H9 (cell line): ENCODE measurements at regions not wholly inside any gene's neighbourhood (a gene's known extent, or its start where the extent isn't known, plus 50 kb on each side); places are given as distances from the start of the nearest gene placed in this dataset.

Source experiments
- DNase-seq: peaks from one replicate; pipeline ENCODE4 v3.0.0-alpha.2; 2017
- H2AFZ ChIP-seq: one replicate; pipeline ENCODE4 v1.6.1; 2013; ENCODE audit warnings: mild to moderate bottlenecking, low read length, control low read depth, moderate library complexity
- H2AK5ac ChIP-seq: 2 replicates; pipeline ENCODE4 v1.6.1; 2013; ENCODE audit warnings: low read length, control low read depth, mixed read lengths; ENCODE audit not compliant: insufficient read length
- H2BK120ac ChIP-seq: one replicate; pipeline ENCODE4 v1.6.1; 2013; ENCODE audit warnings: low read depth, mild to moderate bottlenecking, low read length, control low read depth, inconsistent platforms; ENCODE audit not compliant: poor library complexity, severe bottlenecking
- H2BK12ac ChIP-seq: 2 replicates; pipeline ENCODE4 v1.6.1; 2013; ENCODE audit warnings: low read length, control low read depth, mixed read lengths, low read depth; ENCODE audit not compliant: insufficient read length
- H2BK15ac ChIP-seq: 2 replicates; pipeline ENCODE4 v1.6.1; 2013; ENCODE audit warnings: low read depth, low read length, control low read depth
- H2BK20ac ChIP-seq: one replicate; pipeline ENCODE4 v1.6.1; 2013; ENCODE audit warnings: low read depth, mild to moderate bottlenecking, low read length, control low read depth, inconsistent platforms; ENCODE audit not compliant: poor library complexity, severe bottlenecking
- H2BK5ac ChIP-seq: 2 replicates; pipeline ENCODE4 v1.6.1; 2013; ENCODE audit warnings: low read length, control low read depth, mixed read lengths; ENCODE audit not compliant: insufficient read length
- H3K14ac ChIP-seq: 2 replicates; pipeline ENCODE4 v1.6.1; 2013; ENCODE audit warnings: low read length, control low read depth; ENCODE audit not compliant: insufficient read depth
- H3K18ac ChIP-seq: 2 replicates; pipeline ENCODE4 v1.6.1; 2013; ENCODE audit warnings: low read depth, mild to moderate bottlenecking, mixed read lengths, low read length, control low read depth; ENCODE audit not compliant: insufficient read length
- H3K23ac ChIP-seq: 2 replicates; pipeline ENCODE4 v1.6.1; 2013; ENCODE audit warnings: low read length, control low read depth, mixed read lengths, low read depth; ENCODE audit not compliant: insufficient read length
- H3K23me2 ChIP-seq: 2 replicates; pipeline ENCODE4 v1.6.1; 2013; ENCODE audit warnings: low read depth, mild to moderate bottlenecking, mixed read lengths, low read length, control low read depth; ENCODE audit not compliant: insufficient read length, poor library complexity, severe bottlenecking
- H3K27ac ChIP-seq: 2 replicates; pipeline ENCODE4 v1.5.1; 2013; ENCODE audit warnings: low read length, control low read depth, mixed read lengths, low read depth; ENCODE audit not compliant: insufficient read length
- H3K27me3 ChIP-seq: 2 replicates; pipeline ENCODE4 v1.6.1; 2013; ENCODE audit warnings: low read length, control low read depth, inconsistent platforms; ENCODE audit not compliant: insufficient read depth
- H3K4ac ChIP-seq: 2 replicates; pipeline ENCODE4 v1.6.1; 2013; ENCODE audit warnings: low read depth, mild to moderate bottlenecking, control low read depth, inconsistent platforms, low read length, moderate library complexity
- H3K4me1 ChIP-seq: 2 replicates; pipeline ENCODE4 v1.6.1; 2013; ENCODE audit warnings: low read length, control low read depth, inconsistent platforms; ENCODE audit not compliant: insufficient read depth
- H3K4me2 ChIP-seq: 2 replicates; pipeline ENCODE4 v1.6.1; 2013; ENCODE audit warnings: low read length, control low read depth, mixed read lengths; ENCODE audit not compliant: insufficient read length, insufficient read depth
- H3K56ac ChIP-seq: 2 replicates; pipeline ENCODE4 v1.6.1; 2013; ENCODE audit warnings: low read depth, mild to moderate bottlenecking, mixed read lengths, low read length, control low read depth; ENCODE audit not compliant: insufficient read length
- H3K79me1 ChIP-seq: 2 replicates; pipeline ENCODE4 v1.6.1; 2013; ENCODE audit warnings: low read depth, mild to moderate bottlenecking, moderate library complexity, low read length, control low read depth, inconsistent platforms; ENCODE audit not compliant: insufficient read depth, poor library complexity, severe bottlenecking
- H3K79me2 ChIP-seq: 2 replicates; pipeline ENCODE4 v1.6.1; 2013; ENCODE audit warnings: low read length, control low read depth, inconsistent platforms; ENCODE audit not compliant: insufficient read depth
- H3K9ac ChIP-seq: 2 replicates; pipeline ENCODE4 v1.6.1; 2013; ENCODE audit warnings: low read length, control low read depth, mixed read lengths; ENCODE audit not compliant: insufficient read length; ENCODE audit errors: extremely low read depth
- H3K9me3 ChIP-seq: one replicate; pipeline ENCODE4 v1.6.1; 2013; ENCODE audit warnings: low read depth, low read length, inconsistent platforms; ENCODE audit not compliant: control insufficient read depth
- H3T11ph ChIP-seq: one replicate; pipeline ENCODE4 v1.6.1; 2013; ENCODE audit warnings: mild to moderate bottlenecking, low read length, control low read depth, inconsistent platforms
- H4K20me1 ChIP-seq: one replicate; pipeline ENCODE4 v1.6.1; 2013; ENCODE audit not compliant: control insufficient read depth, insufficient read length, insufficient read depth
- H4K5ac ChIP-seq: 2 replicates; pipeline ENCODE4 v1.6.1; 2013; ENCODE audit warnings: low read depth, mild to moderate bottlenecking, mixed read lengths, low read length, control low read depth; ENCODE audit not compliant: insufficient read length
- H4K8ac ChIP-seq: replicated peaks from 2 replicates; pipeline ENCODE4 v1.6.1; 2013; ENCODE audit warnings: low read length, control low read depth, mixed read lengths, low read depth; ENCODE audit not compliant: insufficient read length
- H4K91ac ChIP-seq: 2 replicates; pipeline ENCODE4 v1.6.1; 2013; ENCODE audit warnings: low read depth, mild to moderate bottlenecking, moderate library complexity, mixed read lengths, low read length, control low read depth; ENCODE audit not compliant: insufficient read length
- H3K27ac Mint-ChIP-seq, 3 experiments: 2 replicates in 2 of 3; 3 replicates in 1 of 3; pipeline ENCODE4 v1.8.0; 2020 to 2021; ENCODE audit warnings: mixed read lengths in 3 of 3, mild to moderate bottlenecking in 1 of 3, moderate library complexity in 1 of 3
- H3K27me3 Mint-ChIP-seq: 2 replicates; pipeline ENCODE4 v1.8.0; 2021; ENCODE audit warnings: low read depth, mild to moderate bottlenecking, moderate library complexity, mixed read lengths
- H3K36me3 Mint-ChIP-seq, 3 experiments: 2 replicates in 2 of 3; 3 replicates in 1 of 3; pipeline ENCODE4 v1.8.0; 2020 to 2021; ENCODE audit warnings: low read depth in 3 of 3, mixed read lengths in 3 of 3; ENCODE audit not compliant: insufficient read depth in 1 of 3
- H3K4me1 Mint-ChIP-seq, 2 experiments: 2 replicates each; pipeline ENCODE4 v1.8.0; 2020; ENCODE audit warnings: mixed read lengths in 2 of 2
- H3K4me3 Mint-ChIP-seq, 2 experiments: 2 replicates in 1 of 2; 3 replicates in 1 of 2; pipeline ENCODE4 v1.8.0; 2020 to 2021; ENCODE audit warnings: mild to moderate bottlenecking in 2 of 2, mixed read lengths in 2 of 2, moderate library complexity in 1 of 2
- H3K9me3 Mint-ChIP-seq, 2 experiments: 2 replicates in 1 of 2; 3 replicates in 1 of 2; pipeline ENCODE4 v1.8.0; 2020; ENCODE audit warnings: mild to moderate bottlenecking in 2 of 2, mixed read lengths in 2 of 2, moderate library complexity in 1 of 2
- WGBS: extraction: QIAGEN DNeasy Blood & Tissue Kit; methylation state at CpG from one replicate; pipeline ENCODE4 v1.1.7; 2013; ENCODE audit warnings: missing lambda C conversion rate, low lambda C conversion rate, mixed read lengths; ENCODE audit not compliant: insufficient read length; ENCODE audit errors: extremely low coverage; 5-methylcytosine and 5-hydroxymethylcytosine counted together
- TF ChIP-seq, protein P1 (sequence below): fragments of 200-600 bp; sonication (generic); conservative IDR thresholded peaks from 3 replicates; pipeline ENCODE4 v1.8.0; 2021; ENCODE audit warnings: antibody characterized with exemption, mild to moderate bottlenecking

DNA sequence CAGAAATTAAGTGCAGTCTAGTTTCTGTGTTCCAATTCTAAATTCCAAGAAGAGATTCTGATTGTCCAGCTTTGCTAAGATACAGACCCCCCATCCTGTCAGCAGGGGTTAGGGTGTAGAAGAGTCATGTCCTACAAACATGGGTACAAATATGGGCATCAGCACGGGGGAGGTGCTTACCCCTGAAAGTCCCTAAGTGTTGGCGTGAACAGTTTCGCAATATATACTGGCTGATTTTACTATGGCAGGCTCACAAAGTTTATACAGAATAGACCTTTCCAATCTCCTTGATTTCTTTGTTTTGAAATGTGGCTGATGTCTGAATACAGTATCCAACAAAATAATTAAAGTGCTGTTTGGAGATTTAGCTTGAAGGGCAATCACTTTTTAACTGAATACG lies 71.6 kb upstream of the PPM1H start:
- H3T11ph ChIP-seq: no peak overlapping the region
- no peaks in the 10 kb centered on the region for H3K23me2 ChIP-seq
- no peak overlapping the region for H3K4me3 Mint-ChIP-seq
- H2BK5ac ChIP-seq: no peak overlapping the region
- H4K91ac ChIP-seq: no peak overlapping the region
- no peak overlapping the region for H3K23ac ChIP-seq
- DNase-seq: no peak
- TF ChIP-seq, protein P1, sequence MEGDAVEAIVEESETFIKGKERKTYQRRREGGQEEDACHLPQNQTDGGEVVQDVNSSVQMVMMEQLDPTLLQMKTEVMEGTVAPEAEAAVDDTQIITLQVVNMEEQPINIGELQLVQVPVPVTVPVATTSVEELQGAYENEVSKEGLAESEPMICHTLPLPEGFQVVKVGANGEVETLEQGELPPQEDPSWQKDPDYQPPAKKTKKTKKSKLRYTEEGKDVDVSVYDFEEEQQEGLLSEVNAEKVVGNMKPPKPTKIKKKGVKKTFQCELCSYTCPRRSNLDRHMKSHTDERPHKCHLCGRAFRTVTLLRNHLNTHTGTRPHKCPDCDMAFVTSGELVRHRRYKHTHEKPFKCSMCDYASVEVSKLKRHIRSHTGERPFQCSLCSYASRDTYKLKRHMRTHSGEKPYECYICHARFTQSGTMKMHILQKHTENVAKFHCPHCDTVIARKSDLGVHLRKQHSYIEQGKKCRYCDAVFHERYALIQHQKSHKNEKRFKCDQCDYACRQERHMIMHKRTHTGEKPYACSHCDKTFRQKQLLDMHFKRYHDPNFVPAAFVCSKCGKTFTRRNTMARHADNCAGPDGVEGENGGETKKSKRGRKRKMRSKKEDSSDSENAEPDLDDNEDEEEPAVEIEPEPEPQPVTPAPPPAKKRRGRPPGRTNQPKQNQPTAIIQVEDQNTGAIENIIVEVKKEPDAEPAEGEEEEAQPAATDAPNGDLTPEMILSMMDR: no peak
- H3K18ac ChIP-seq: no peak overlapping the region
- H3K79me2 ChIP-seq: no peaks in the 10 kb centered on the region
- H3K27me3 Mint-ChIP-seq: peaks cover 2% of the 10 kb centered on the region
- no peak overlapping the region for H2BK20ac ChIP-seq
- H2BK120ac ChIP-seq: no peak overlapping the region
- H3K4me1 ChIP-seq: no peaks in the 10 kb centered on the region
- peaks cover 0 to 3% of the 10 kb centered on the region in 2 experiments; a peak in 1 of 5 replicates for H3K9me3 Mint-ChIP-seq
- WGBS: no CpG with 5 or more reads among the region's 4 CpGs
- H3K4me1 Mint-ChIP-seq: peaks cover 4 to 8% of the 10 kb centered on the region in 2 experiments; a peak in 2 of 4 replicates
- no peaks in the 10 kb centered on the region for H3K79me1 ChIP-seq
- no peak overlapping the region for H2BK12ac ChIP-seq
- no peak overlapping the region for H3K56ac ChIP-seq
- no peak overlapping the region for H2AK5ac ChIP-seq
- H4K20me1 ChIP-seq: no peaks in the 10 kb centered on the region
- H2AFZ ChIP-seq: no peak overlapping the region
- H3K27ac ChIP-seq: no peak overlapping the region
- H3K27me3 ChIP-seq: no peaks in the 10 kb centered on the region
- H4K8ac ChIP-seq: no peak overlapping the region
- H3K4ac ChIP-seq: no peak overlapping the region
- H3K9me3 ChIP-seq: no peaks in the 10 kb centered on the region
- H3K14ac ChIP-seq: no peak overlapping the region
- no peaks in the 10 kb centered on the region for H3K36me3 Mint-ChIP-seq
- H2BK15ac ChIP-seq: no peak overlapping the region
- H3K4me2 ChIP-seq: no peak overlapping the region
- H3K27ac Mint-ChIP-seq: no peak overlapping the region
- H3K9ac ChIP-seq: no peak overlapping the region
- H4K5ac ChIP-seq: no peak overlapping the region
